Suprapubic skin (tissue), 4 donors: ENCODE measurements at regions not wholly inside any gene's neighbourhood (a gene's known extent, or its start where the extent isn't known, plus 50 kb on each side); places are given as distances from the start of the nearest gene placed in this dataset.

ENCODE experiments used
- DNase-seq, 2 donors: peaks; one replicate each; pipeline ENCODE4 v3.0.0-alpha.2; 2019; ENCODE audit warnings: low spot score in 2 of 2
- H3K27ac ChIP-seq: fragments of 200-600 bp; sonication (generic); one replicate; pipeline ENCODE4 v1.5.1; 2019
- H3K27me3 ChIP-seq: fragments of 200-600 bp; sonication (generic); one replicate; pipeline ENCODE4 v1.5.1; 2019
- H3K36me3 ChIP-seq: fragments of 200-600 bp; sonication (generic); one replicate; pipeline ENCODE4 v1.5.1; 2019
- H3K4me1 ChIP-seq: fragments of 200-600 bp; sonication (generic); one replicate; pipeline ENCODE4 v1.5.1; 2019
- H3K4me3 ChIP-seq: fragments of 200-600 bp; sonication (generic); one replicate; pipeline ENCODE4 v1.5.1; 2019; ENCODE audit warnings: mild to moderate bottlenecking
- H3K9me3 ChIP-seq: fragments of 200-600 bp; sonication (generic); one replicate; pipeline ENCODE4 v1.5.1; 2019
- EP300 ChIP-seq: sonication (generic); formaldehyde crosslinking; IDR thresholded peaks from one replicate; pipeline ENCODE4 v1.6.1; 2017; ENCODE audit warnings: antibody characterized with exemption
- POLR2A ChIP-seq, 2 donors: fragments of 450-650 bp; IDR thresholded peaks; one replicate each; pipeline ENCODE4 v1.6.1; 2017; ENCODE audit warnings: antibody characterized with exemption in 2 of 2, mild to moderate bottlenecking in 2 of 2, moderate library complexity in 2 of 2
- POLR2AphosphoS5 ChIP-seq, 3 donors: sonication (generic); formaldehyde crosslinking; IDR thresholded peaks; one replicate each; pipeline ENCODE4 v1.6.1; 2017; ENCODE audit warnings: antibody characterized with exemption in 3 of 3
- WGBS: methylation state at CpG from one replicate; pipeline ENCODE4 v1.1.5; 2018; 5-methylcytosine and 5-hydroxymethylcytosine counted together
- TF ChIP-seq, protein P1 (sequence below), 2 donors: fragments of 200-600 bp in 1 of 2; fragments of 450-650 bp in 1 of 2; sonication (generic) in 1 of 2; IDR thresholded peaks; one replicate each; pipeline ENCODE4 v1.5.1; 2016 to 2019; ENCODE audit warnings: antibody characterized with exemption in 2 of 2, mild to moderate bottlenecking in 1 of 2, moderate library complexity in 1 of 2

DNA sequence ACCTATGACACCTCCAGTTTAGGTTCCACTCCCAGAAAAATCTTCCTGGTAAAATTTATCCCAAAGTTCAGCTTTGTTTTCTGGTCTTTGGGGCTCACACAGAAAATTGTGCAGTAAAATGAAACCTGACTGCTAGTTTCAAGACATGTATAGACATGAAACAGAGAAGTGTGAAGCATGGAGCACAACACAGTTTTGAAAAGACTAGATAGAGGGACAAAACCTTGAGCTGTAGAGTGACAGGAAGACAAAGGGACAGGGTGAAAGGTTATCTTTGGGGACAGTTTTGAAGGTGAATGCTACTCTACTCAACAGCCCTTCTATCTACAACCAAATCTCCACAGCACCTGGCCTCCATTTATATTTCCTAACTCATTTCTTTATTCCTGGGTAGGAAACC is 352.6 kb downstream of the RBM43 start:
- TF ChIP-seq POLR2A (IDR thresholded peaks at IDR 0.05) (no peak), POLR2AphosphoS5 (IDR thresholded peaks at IDR 0.05) (no peak), EP300 (no peak)
- TF ChIP-seq, protein P1, sequence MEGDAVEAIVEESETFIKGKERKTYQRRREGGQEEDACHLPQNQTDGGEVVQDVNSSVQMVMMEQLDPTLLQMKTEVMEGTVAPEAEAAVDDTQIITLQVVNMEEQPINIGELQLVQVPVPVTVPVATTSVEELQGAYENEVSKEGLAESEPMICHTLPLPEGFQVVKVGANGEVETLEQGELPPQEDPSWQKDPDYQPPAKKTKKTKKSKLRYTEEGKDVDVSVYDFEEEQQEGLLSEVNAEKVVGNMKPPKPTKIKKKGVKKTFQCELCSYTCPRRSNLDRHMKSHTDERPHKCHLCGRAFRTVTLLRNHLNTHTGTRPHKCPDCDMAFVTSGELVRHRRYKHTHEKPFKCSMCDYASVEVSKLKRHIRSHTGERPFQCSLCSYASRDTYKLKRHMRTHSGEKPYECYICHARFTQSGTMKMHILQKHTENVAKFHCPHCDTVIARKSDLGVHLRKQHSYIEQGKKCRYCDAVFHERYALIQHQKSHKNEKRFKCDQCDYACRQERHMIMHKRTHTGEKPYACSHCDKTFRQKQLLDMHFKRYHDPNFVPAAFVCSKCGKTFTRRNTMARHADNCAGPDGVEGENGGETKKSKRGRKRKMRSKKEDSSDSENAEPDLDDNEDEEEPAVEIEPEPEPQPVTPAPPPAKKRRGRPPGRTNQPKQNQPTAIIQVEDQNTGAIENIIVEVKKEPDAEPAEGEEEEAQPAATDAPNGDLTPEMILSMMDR (IDR thresholded peaks at IDR 0.05): no peak
- Histone ChIP-seq H3K36me3 (no peaks in the 10 kb centered on the region), H3K27me3 (no peaks in the 10 kb centered on the region), H3K9me3 (no peaks in the 10 kb centered on the region), H3K4me3 (no peak overlapping the region), H3K4me1 (peaks cover 7% of the 10 kb centered on the region), H3K27ac (no peak overlapping the region)
- no peak for DNase-seq

DNA sequence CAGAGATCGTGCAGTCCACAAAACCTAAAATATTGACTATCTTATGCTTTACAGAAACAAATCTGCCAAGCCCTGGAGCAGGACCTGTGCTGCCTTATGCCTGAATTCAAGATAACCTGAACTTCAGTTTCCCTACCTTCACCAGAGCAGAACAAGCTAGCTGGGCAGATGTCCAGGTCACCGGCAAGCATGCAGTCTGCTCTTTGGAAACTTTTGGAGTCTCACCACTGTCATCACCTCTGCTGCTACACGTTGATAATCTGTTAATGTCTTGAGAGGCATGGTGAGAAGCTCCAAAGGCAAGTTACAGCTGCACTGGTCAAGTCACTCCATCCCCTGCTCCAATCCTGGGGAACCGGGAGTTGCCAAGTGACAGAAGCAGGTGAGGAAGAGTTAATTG is 354.2 kb downstream of the RBM43 start:
- 80% methylated on average over 4 of the region's 4 CpGs for WGBS
- Histone ChIP-seq H3K4me1 (peaks cover 7% of the 10 kb centered on the region), H3K27ac (no peak overlapping the region), H3K27me3 (no peaks in the 10 kb centered on the region), H3K36me3 (no peaks in the 10 kb centered on the region), H3K9me3 (no peaks in the 10 kb centered on the region), H3K4me3 (no peak overlapping the region)
- TF ChIP-seq EP300 (no peak), POLR2A (IDR thresholded peaks at IDR 0.05) (no peak), POLR2AphosphoS5 (IDR thresholded peaks at IDR 0.05) (no peak)
- TF ChIP-seq, protein P1 (IDR thresholded peaks at IDR 0.05): no peak
- no peak for DNase-seq

DNA sequence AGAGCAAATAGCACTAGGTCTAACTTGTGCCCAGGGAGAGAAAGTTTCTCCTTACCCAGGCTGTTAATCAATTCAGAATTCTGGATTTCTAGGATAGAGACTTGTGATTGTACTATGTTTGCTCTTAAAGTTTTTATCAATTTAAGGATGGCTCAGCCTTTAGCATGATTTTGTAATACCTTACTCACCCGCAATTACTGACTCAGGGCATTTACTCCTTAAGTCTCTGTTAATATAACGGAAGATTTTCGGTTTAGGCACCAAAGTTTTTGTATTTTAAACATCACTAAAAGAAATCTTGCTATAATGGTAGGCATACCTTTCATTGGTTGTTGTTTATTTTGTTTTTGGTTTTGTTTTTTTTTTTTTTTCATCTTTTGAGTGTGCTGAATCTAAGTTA is 358.2 kb downstream of the RBM43 start:
- DNase-seq: no peak
- TF ChIP-seq POLR2AphosphoS5 (IDR thresholded peaks at IDR 0.05) (no peak), POLR2A (IDR thresholded peaks at IDR 0.05) (no peak), EP300 (no peak)
- TF ChIP-seq, protein P1 (IDR thresholded peaks at IDR 0.05): no peak
- no peak overlapping the region for H3K27ac ChIP-seq
- no peaks in the 10 kb centered on the region for H3K36me3 ChIP-seq
- H3K4me3 ChIP-seq: no peak overlapping the region
- H3K27me3 ChIP-seq: no peaks in the 10 kb centered on the region
- peaks cover 14% of the 10 kb centered on the region for H3K9me3 ChIP-seq
- no peaks in the 10 kb centered on the region for H3K4me1 ChIP-seq
- WGBS: 76% methylated on average over 3 of the region's 3 CpGs

DNA sequence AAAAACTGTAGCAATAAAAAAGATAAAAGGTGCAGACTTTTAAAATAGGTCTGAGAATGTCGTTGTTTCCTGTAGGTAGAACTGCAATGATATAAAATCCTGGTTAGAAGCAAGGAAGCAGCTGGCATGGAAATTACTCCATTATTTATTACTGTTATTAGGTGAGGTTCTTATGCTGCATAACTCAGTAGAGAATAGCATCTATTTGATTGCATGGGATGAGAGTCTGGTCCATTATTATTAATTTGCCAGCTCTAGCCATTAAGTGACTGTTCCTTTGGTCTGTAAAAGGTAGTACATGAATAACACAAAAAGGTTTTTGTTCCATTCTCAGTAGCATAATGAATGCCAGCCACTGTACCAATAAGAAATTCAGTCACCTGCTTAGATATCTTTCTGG is 358.6 kb downstream of the RBM43 start:
- TF ChIP-seq POLR2A (IDR thresholded peaks at IDR 0.05): no peak
- TF ChIP-seq POLR2AphosphoS5 (IDR thresholded peaks at IDR 0.05): no peak
- TF ChIP-seq EP300: no peak
- TF ChIP-seq, protein P1 (IDR thresholded peaks at IDR 0.05): no peak
- Histone ChIP-seq H3K4me3 (no peak overlapping the region), H3K27me3 (no peaks in the 10 kb centered on the region), H3K9me3 (peaks cover 14% of the 10 kb centered on the region), H3K36me3 (no peaks in the 10 kb centered on the region), H3K4me1 (no peaks in the 10 kb centered on the region), H3K27ac (no peak overlapping the region)
- DNase-seq: no peak
- WGBS: 21% methylated on average over 1 of the region's 1 CpG

DNA sequence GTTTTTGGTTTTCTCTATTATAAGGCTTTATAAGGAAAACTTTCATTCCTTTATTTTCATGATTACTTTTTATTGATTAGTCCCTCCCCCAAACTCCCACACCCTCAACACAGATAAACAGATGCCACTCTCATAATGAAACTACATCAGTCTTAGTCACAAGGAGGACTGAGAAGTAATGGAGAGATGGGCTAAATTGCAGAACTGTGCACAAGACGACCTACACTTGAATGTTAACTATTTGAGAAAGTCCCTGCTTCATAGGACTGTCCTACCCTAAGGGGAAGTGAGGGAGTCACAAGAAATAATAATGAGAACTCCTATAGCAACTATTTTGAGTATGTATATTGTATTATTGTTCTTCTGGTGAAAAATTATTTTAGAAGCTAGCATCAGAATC is 360.8 kb downstream of the RBM43 start:
- TF ChIP-seq POLR2AphosphoS5 (IDR thresholded peaks at IDR 0.05) (no peak), POLR2A (IDR thresholded peaks at IDR 0.05) (no peak), EP300 (no peak)
- TF ChIP-seq, protein P1 (IDR thresholded peaks at IDR 0.05): no peak

More for the DNA sequence above, 360.8 kb downstream of the RBM43 start:
- WGBS: 66% methylated on average over 1 of the region's 1 CpG
- Histone ChIP-seq H3K4me1 (no peaks in the 10 kb centered on the region), H3K27ac (no peak overlapping the region), H3K27me3 (no peaks in the 10 kb centered on the region), H3K9me3 (peaks cover 14% of the 10 kb centered on the region), H3K4me3 (no peak overlapping the region), H3K36me3 (no peaks in the 10 kb centered on the region)
- no peak for DNase-seq
